ENCODE measurements at regions not wholly inside any gene's neighbourhood (a gene's known extent, or its start where the extent isn't known, plus 50 kb on each side); places are given as distances from the start of the nearest gene placed in this dataset.

DNA sequence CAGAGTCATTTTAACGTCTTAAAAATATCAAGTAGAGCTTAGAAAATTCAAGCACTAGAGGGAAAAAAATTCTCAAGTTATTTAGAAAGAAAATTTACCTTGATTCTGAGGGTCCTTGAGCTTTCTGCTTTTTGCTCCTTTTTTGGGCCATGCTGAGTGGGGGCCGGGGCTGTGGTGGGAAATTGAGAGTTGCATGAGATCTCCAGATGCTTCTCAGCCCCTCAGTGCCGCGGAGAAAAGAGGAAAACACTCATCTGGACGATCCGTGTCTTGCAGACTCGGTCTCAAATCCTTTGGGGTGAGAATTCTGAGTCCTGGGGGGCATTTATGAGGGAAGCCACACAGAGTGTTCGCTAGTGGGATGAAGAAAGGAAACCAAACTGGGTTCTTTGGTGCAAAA, 700.8 kb downstream of the TBC1D22A start:
- DNase-seq (ENCODE audit: low read depth), result no peak

DNA sequence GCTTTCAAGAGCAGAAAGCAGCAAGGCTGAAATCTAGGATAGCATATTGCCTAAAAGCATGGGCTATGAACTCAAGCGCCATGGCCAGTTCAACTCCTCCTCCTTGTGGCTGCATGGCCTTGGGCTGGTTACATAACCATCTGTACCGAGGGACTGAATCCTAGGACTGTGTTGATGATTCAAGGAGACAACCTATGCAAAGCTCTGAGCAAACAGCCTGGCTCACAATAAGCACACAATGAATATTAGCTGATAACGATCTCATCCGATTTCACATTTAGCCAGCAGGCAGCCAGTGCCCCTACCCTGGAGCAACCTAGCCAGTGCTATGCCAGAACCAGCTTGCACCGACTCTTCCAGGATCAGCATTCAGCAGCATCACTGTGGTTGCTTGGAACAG, 698.4 kb downstream of the TBC1D22A start:
- no peak for DNase-seq (ENCODE audit: low read depth)

- DNase-seq (ENCODE audit: low read depth), result no peak
These were observed 697.7 kb downstream of the TBC1D22A start for GRCh38 chr22:47460176-47460575.

DNA sequence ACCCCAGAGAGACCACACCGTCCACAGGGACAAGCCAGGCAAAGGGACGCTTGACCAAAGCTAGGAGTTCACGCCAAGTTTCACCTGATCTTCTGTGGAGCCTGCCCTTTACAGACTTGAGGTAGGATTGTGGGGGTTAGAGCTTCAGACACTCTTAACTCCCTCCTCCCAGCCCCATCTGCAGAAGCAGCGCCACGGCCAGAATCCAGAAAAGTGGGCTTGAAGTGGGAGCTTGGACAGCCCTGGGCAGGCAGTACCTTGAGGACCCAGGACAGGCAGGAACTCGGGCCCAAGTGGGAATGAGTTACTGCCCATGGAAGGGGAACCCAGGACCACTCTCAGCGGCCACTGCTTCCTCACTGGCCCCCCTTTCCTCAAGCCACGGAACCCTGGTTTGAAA, 695.9 kb downstream of the TBC1D22A start:
- no peak for DNase-seq (ENCODE audit: low read depth)

DNA sequence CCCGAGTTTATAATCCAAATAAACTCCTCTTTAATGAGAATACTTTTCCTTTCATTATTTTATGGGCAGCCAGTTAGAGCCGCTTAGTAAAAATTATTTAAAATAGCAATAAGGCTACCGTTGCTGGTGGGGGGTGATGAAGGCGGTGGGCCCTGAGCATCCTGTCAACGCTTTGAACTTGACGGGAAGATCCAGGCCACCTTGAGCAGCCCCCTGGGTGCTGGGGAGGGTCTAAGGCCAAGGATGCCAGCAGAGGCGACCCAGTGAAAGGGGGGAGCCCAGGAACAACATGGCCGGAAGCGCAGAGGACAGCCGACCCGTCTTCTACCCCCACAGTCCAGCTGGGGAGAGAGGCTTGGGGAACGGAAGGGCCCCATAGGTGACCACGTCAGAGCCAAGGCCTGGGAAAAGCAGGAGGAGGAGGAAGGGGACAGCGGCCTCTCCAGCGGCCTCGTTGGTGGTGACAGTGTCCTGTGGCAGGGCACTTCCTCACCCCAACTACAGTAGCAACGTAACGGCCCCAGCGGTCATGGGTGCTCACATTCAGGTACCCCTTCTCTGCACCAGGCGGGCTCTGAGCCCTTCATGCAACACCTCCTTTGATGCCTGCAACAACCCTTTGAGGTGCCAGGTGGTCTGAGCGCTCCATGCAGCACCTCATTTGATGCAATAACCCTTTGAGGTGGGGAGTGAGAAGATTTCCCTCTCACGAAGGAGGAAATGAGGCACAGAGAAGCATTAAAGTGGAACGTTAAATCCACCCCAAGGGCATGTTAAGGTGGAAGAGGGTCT, 695.3 kb downstream of the TBC1D22A start:
- DNase-seq (ENCODE audit: low read depth), result no peak

- DNase-seq (ENCODE audit: low read depth), result no peak
These were observed 694.6 kb downstream of the TBC1D22A start for GRCh38 chr22:47457021-47457420.

DNA sequence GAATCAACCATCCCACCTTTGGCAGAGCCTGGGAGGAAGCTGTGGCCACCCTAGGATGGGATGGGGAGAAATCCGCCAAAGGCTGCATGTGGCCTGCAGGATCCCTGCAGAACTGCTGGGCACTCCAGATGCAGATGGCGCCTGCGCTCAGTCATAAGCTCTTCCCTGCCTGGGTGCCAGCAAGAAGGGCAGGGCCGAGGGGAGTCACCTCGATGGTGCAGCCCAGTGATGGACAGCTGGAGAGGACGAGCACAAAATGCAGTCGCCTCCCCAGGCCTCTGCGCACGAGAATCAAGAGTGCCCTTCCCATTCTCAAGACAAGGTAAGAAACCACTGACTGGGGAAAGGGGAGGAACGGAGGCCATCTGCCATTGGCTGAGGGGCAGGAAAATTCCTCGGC, 693.6 kb downstream of the TBC1D22A start:
- no peak for DNase-seq (ENCODE audit: low read depth)

GRCh38 chr22:47453049-47453448, 690.6 kb downstream of the TBC1D22A start:
- no peak for DNase-seq (ENCODE audit: low read depth)

DNA sequence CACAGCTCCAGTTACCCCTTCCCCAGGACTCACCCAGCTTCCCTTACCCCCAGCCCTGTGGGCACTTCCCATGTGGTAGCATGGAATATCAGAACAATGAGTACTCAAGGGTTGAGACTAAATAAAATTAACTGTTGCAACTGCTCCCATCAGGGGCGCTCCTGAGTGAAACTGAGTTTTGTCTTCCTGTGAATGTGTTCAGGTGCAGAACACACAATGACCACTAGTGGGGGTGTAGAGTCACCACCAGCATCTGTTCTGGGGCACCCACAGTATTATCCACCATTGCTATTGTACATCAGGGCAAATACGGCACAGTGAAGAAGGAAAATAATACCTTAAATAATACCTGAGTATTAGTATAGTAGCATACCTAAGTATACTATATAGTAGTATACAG, 689.7 kb downstream of the TBC1D22A start:
- no peak for DNase-seq (ENCODE audit: low read depth)

- no peak for DNase-seq (ENCODE audit: low read depth)
These were observed 688.5 kb downstream of the TBC1D22A start for GRCh38 chr22:47450876-47451475.

DNA sequence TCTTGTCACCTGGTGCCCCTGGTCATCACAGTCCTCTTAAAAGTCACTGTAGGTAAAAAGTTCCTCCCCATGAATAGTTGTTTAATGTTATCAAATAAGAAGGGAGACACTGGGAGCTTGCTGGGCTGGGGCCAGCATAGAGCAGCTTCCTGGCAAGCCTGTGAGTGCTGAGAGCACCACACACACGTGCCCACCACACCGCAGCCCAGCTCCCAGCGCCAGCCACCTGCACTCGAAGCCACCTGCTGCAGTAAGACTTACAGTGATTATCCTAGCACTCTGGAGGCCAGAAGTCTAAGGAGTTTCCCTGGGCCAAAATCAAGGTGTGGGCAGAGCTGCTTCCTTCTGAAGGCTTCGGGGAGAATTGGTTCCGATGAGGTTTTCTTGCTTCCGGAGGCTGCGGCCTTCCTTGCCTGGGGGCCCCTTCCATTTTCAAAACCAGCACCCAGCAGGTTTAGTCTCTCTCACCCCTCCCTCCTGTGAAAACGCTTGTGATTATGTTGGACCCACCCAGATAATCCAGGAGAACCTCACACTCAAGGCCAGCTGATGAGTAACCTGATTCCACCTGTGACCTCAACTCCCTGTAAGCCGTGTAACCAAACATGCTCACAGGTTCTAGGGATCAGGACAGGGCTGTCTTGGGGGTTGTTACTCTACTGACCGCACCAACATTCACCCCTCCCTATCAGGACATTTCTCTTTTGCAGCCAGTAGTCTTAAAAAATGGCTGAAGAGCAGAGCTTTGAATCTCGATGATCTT, 687.2 kb downstream of the TBC1D22A start:
- no peak for DNase-seq (ENCODE audit: low read depth)

DNA sequence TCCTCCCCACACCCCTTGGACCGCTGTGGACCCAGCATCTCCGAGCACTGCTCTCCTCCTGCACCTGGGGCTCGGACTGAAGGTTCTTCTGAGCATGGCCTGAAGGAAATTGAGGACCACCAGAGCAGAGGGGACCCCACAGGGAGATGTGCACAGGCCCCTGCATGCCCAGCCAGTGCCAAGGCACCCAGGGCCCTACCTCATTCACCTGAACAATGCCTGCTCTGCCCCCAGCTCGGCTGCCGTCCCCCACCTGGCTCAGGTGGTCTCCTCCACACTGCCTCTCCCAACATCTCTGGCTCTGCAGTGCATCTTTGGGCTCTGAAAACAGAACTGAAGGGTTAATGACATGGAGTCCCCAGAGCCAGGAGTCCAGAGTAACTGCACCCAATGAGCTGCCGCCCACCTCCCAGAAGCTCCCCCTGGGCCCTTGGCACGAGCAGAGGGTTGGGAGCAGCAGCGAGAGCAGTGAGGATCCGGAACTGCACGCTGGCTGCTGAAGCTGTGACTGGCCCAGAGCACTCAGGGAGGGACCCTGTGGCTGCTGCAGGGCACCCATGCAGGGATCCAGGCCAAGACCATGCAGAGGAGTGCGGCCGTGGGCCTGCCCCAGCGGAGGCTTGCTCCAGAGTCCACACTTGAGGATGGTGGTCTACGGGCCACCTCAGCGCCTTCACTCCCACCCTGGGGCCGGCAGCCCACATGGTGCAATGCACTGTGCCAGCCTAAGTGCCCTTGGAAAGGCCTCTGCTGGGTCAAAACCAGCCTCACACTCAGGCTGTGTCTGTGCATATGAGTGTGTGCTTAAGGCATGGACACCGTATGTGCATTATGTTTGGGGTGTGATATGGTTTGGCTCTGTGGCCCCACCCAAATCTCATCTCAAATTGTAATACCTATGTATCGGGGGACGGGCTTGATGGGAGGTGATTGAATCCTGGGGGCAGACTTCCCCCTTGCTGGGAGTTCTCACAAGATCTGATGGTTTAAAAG, 686.1 kb downstream of the TBC1D22A start:
- DNase-seq (ENCODE audit: low read depth), result no peak

DNA sequence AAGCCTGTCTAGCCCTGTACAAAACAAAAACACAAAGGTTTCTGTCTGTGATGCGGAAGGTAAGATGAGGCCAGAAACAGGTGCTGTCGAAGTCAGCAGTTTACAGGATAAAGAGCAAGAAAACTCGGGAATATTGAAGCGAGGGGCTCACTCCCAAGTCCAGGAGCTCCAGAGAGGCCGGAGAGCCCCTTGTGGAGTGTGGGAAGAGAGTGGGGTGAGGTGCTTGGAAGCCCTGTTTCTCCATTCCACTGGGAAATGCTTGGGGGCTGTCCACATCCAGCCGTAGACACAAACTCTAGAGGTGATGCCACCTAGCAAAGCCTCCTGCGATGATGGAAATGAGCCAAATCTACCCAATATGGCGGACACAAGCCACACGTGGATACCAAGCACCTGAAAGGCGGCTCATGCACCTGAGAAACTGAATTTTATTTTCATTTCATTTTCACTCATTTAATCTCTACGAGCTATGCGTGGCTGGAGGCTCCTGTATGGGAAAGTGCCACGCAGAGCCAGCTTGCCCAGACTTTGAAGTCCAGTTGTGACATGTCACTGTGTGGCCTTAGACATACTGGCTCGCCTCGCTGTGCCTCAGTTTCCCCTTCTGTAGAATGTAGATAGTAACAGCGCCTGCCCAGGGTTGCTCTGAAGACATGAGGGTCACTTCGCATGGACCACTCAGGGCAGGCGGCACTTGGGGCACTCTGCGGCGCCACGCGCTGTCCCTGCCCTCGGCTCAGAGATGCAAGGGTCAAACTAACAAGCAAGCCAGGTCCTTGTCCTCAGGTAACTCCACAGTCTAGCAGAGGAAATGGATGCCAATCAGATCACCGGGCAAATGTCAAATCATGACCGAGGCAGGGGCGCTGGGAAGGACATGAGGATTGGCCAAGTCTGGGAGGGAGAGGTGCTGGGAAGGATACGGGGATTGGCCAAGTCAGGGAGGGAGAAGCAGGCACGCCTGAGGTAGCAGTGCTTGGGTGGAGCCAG, 684.7 kb downstream of the TBC1D22A start:
- no peak for DNase-seq (ENCODE audit: low read depth)

DNA sequence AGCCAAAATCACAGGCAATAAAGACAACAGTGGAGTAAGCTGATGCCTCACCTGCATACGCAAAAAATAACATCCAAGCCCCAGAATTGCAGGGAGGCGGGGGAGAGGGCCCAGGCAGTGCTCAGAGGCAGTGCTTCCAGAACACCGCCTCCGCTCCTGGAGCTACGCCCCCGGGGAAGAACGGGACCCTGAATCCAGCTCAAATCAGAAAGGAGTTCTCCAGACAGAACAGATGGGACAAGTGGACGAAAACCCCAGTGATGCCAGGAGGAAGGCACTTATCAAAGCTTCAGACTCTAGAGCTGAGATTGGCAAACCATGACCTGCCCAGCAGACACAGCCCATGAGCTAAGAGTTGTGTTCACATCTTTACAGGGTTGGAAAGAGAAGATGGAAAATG, 683.9 kb downstream of the TBC1D22A start:
- DNase-seq (ENCODE audit: low read depth), result no peak

- no peak for DNase-seq (ENCODE audit: low read depth)
These were observed 683.4 kb downstream of the TBC1D22A start for GRCh38 chr22:47445716-47446290.

- DNase-seq (ENCODE audit: low read depth), result no peak
These were observed 682.8 kb downstream of the TBC1D22A start for GRCh38 chr22:47445212-47445611.

DNA sequence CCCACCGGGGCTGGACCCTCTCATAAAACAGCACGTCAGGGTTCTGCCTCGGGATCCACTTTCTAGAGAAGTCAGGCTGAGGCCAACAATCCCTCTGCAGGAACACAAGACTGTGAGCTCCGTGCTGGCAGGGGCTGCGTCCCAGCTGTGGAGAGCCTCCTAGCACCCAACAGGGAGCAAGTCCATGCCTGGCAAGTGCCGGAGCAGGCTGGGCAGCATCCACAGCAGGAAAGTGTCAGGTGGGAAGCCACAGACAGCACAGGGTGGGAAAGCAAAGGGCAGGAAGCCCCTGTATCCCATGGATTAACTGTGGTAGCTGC, 682.3 kb downstream of the TBC1D22A start:
- no peak for DNase-seq (ENCODE audit: low read depth)

GRCh38 chr22:47443836-47444745, 681.6 kb downstream of the TBC1D22A start:
- no peak for DNase-seq (ENCODE audit: low read depth)

- no peak for DNase-seq (ENCODE audit: low read depth)
These were observed 680.4 kb downstream of the TBC1D22A start for GRCh38 chr22:47442821-47443220.

Data from non-pigmented ciliary epithelial cell (primary cell).